Fibroblast of mammary gland (primary cell): ENCODE measurements at regions not wholly inside any gene's neighbourhood (a gene's known extent, or its start where the extent isn't known, plus 50 kb on each side); places are given as distances from the start of the nearest gene placed in this dataset.

Experiments
- DNase-seq: peaks from one replicate; pipeline ENCODE4 v3.0.0-alpha.2; 2010; ENCODE audit warnings: low read depth
- H3K4me3 ChIP-seq: 2 replicates; pipeline ENCODE4 v1.5.1; 2011; ENCODE audit warnings: low read depth, mild to moderate bottlenecking, low read length, moderate library complexity; ENCODE audit not compliant: control insufficient read depth
- CTCF ChIP-seq: conservative IDR thresholded peaks from 2 replicates; pipeline ENCODE4 v1.5.1; 2011; ENCODE audit warnings: low read depth, low read length, inconsistent platforms; ENCODE audit not compliant: control insufficient read depth, insufficient read depth

GRCh38 chr17:65403626-65404025 is 157.8 kb downstream of the AXIN2 start:
- TF ChIP-seq CTCF = no peak
- no peak for DNase-seq
- H3K4me3 ChIP-seq = no peak overlapping the region

GRCh38 chr17:65402513-65403496 is 158.6 kb downstream of the AXIN2 start:
- DNase-seq = no peak
- no peak overlapping the region for H3K4me3 ChIP-seq
- TF ChIP-seq CTCF = no peak

GRCh38 chr17:65401561-65401960 is 159.9 kb downstream of the AXIN2 start:
- TF ChIP-seq CTCF = no peak
- no peak for DNase-seq
- H3K4me3 ChIP-seq = no peak overlapping the region

GRCh38 chr17:65400701-65401100 is 160.7 kb downstream of the AXIN2 start:
- no peak for DNase-seq
- no peak overlapping the region for H3K4me3 ChIP-seq
- TF ChIP-seq CTCF = no peak

GRCh38 chr17:65398040-65398787 is 163.2 kb downstream of the AXIN2 start:
- H3K4me3 ChIP-seq = no peak overlapping the region
- peak; percentile 14 for DNase-seq
- TF ChIP-seq CTCF = no peak

- no peak for TF ChIP-seq CTCF
- H3K4me3 ChIP-seq = no peak overlapping the region
- DNase-seq = no peak
These were observed 165.5 kb downstream of the AXIN2 start for GRCh38 chr17:65395924-65396323.
